GM12878 (cell line): ENCODE measurements at regions not wholly inside any gene's neighbourhood (a gene's known extent, or its start where the extent isn't known, plus 50 kb on each side); places are given as distances from the start of the nearest gene placed in this dataset.

ENCODE experiments used
- ATAC-seq: fragments of 200-7000 bp; cut with Tn5 transposase; 3 replicates; pipeline ENCODE4 v1.9.1; 2020; ENCODE audit warnings: mild to moderate bottlenecking, moderate library complexity
- BruUV-seq: library from RNA; stranded (reverse); fragments of 400-500 nt; replicated peaks from 2 replicates; lab custom pipeline; 2021; lab: Mats Ljungman, UMichigan
- CTCF ChIA-PET: fragments of 300-600 bp; sonication (Branson Sonifier 250); formaldehyde crosslinking; extraction: SDS; loops from one replicate; lab custom pipeline; 2021; ENCODE audit warnings: inconsistent platforms; lab: Yijun Ruan, JAX
- POLR2A ChIA-PET: fragments of 350-600 bp; formaldehyde crosslinking; extraction: SDS; loops from one replicate; lab custom pipeline; 2021; ENCODE audit warnings: inconsistent platforms; lab: Charles Lee
- RAD21 ChIA-PET: fragments of 300-600 bp; sonication (Branson Sonifier 250); formaldehyde crosslinking; loops from one replicate; lab custom pipeline; 2023; ENCODE audit warnings: antibody characterized with exemption; ENCODE audit not compliant: unreplicated experiment; lab: Charles Lee
- SMC1A ChIA-PET: fragments of 300-600 bp; sonication (Branson Sonifier 250); formaldehyde crosslinking; loops from one replicate; lab custom pipeline; 2023; ENCODE audit not compliant: unreplicated experiment, uncharacterized antibody; lab: Charles Lee
- DNase-seq: peaks from one replicate; pipeline ENCODE4 v3.0.0-alpha.2; 2011; ENCODE audit warnings: low read depth, low spot score
- FAIRE-seq: peaks from 3 replicates; lab custom pipeline; 2011; peaks lifted over from hg19 to GRCh38; lab: Jason Lieb, UNC
- H2AFZ ChIP-seq: 2 replicates; pipeline ENCODE4 v1.6.0; 2011; ENCODE audit warnings: low read depth, low read length, control low read depth; ENCODE audit not compliant: control insufficient read depth
- H3K27ac ChIP-seq: 2 replicates; pipeline ENCODE4 v1.5.1; 2011; ENCODE audit warnings: control low read depth; ENCODE audit not compliant: control insufficient read depth, insufficient read depth
- H3K27me3 ChIP-seq, 2 experiments: replicated peaks in 1 of 2; 2 replicates each; pipeline versions ENCODE4 v1.6.0 to v1.6.1; 2011; ENCODE audit warnings: low read length in 1 of 2; ENCODE audit not compliant: control insufficient read depth in 2 of 2, insufficient read depth in 2 of 2
- H3K36me3 ChIP-seq, 2 experiments: 2 replicates each; pipeline ENCODE4 v1.5.1; 2011; ENCODE audit warnings: low read length in 1 of 2; ENCODE audit not compliant: control insufficient read depth in 2 of 2, insufficient read depth in 2 of 2
- H3K4me1 ChIP-seq: 2 replicates; pipeline ENCODE4 v1.6.1; 2011; ENCODE audit warnings: mild to moderate bottlenecking, low read length, moderate library complexity, mixed read lengths; ENCODE audit not compliant: control insufficient read depth, insufficient read depth
- H3K4me2 ChIP-seq: 2 replicates; pipeline ENCODE4 v1.6.0; 2011; ENCODE audit warnings: control low read depth; ENCODE audit not compliant: control insufficient read depth, insufficient read depth
- H3K4me3 ChIP-seq: fragments of 200-600 bp; sonication (generic); 2 replicates; pipeline ENCODE4 v1.5.1; 2016
- H3K79me2 ChIP-seq: 2 replicates; pipeline ENCODE4 v1.6.0; 2011; ENCODE audit warnings: low read length; ENCODE audit not compliant: control insufficient read depth, insufficient read depth
- H3K9ac ChIP-seq: 2 replicates; pipeline ENCODE4 v1.8.0; 2011; ENCODE audit warnings: low read length, control low read depth, mixed read lengths; ENCODE audit not compliant: control insufficient read depth, insufficient read depth
- H3K9me3 ChIP-seq: replicated peaks from 3 replicates; pipeline ENCODE4 v1.5.1; 2011; ENCODE audit warnings: mild to moderate bottlenecking, low read length; ENCODE audit not compliant: control insufficient read depth, insufficient read depth
- H4K20me1 ChIP-seq: 2 replicates; pipeline ENCODE4 v1.6.0; 2011; ENCODE audit not compliant: control insufficient read depth, insufficient read depth
- EED ChIP-seq: sonication (generic); IDR thresholded peaks from 2 replicates; pipeline ENCODE4 v1.6.1; 2016; ENCODE audit warnings: antibody characterized with exemption, low read depth
- FOXK2 ChIP-seq: fragments of 450-650 bp; IDR thresholded peaks from 2 replicates; pipeline ENCODE4 v1.6.1; 2017; ENCODE audit warnings: mild to moderate bottlenecking, moderate library complexity
- MYB ChIP-seq: fragments of 150-350 bp; IDR thresholded peaks from 2 replicates; pipeline ENCODE4 v1.6.1; 2014; ENCODE audit warnings: mild to moderate bottlenecking, low read depth, low read length, borderline replicate concordance
- POLR2AphosphoS5 ChIP-seq: IDR thresholded peaks from 2 replicates; pipeline ENCODE4 v1.6.1; 2011; ENCODE audit warnings: mild to moderate bottlenecking, low read length, inconsistent platforms
- RB1 ChIP-seq: fragments of 450-650 bp; formaldehyde crosslinking; IDR thresholded peaks from 2 replicates; pipeline ENCODE4 v1.6.1; 2017; ENCODE audit warnings: mild to moderate bottlenecking, borderline replicate concordance
- SREBF2 ChIP-seq: IDR thresholded peaks from 2 replicates; pipeline ENCODE4 v1.6.1; 2012; ENCODE audit warnings: mild to moderate bottlenecking, low read length
- SUZ12 ChIP-seq: fragments of 200-600 bp; sonication (generic); IDR thresholded peaks from one replicate; pipeline ENCODE4 v1.6.1; 2018; ENCODE audit warnings: antibody characterized with exemption, mild to moderate bottlenecking; ENCODE audit not compliant: unreplicated experiment
- TCF3 ChIP-seq: IDR thresholded peaks from 2 replicates; pipeline ENCODE4 v1.6.1; 2012; ENCODE audit warnings: low read depth, mild to moderate bottlenecking, low read length, borderline replicate concordance; ENCODE audit not compliant: insufficient read depth
- ZZZ3 ChIP-seq: IDR thresholded peaks from 2 replicates; pipeline ENCODE4 v1.6.1; 2011; ENCODE audit warnings: low read depth; ENCODE audit not compliant: control insufficient read depth, insufficient read length
- WGBS: methylation state at CpG from one replicate; pipeline ENCODE4 v1.1.6; 2016; ENCODE audit warnings: low lambda C conversion rate; ENCODE audit not compliant: insufficient replicate concordance, insufficient coverage; ENCODE audit errors: missing lambda C conversion rate; 5-methylcytosine and 5-hydroxymethylcytosine counted together
- in situ Hi-C: fragments of 300-500 bp; cut with MboI; formaldehyde crosslinking; loops from 9 replicates; pipeline ENCODE4 v1.14.3; 2018; ENCODE audit warnings: mixed read lengths
- intact Hi-C: fragments of 100-400 bp; cut with micrococcal nuclease; formaldehyde crosslinking; loops from one replicate; pipeline ENCODE4 v1.14.2; 2022; ENCODE audit not compliant: unreplicated experiment
- TF ChIP-seq, protein P1 (sequence below): fragments of 450-650 bp; IDR thresholded peaks from 2 replicates; pipeline ENCODE4 v1.6.1; 2016; ENCODE audit warnings: mild to moderate bottlenecking, moderate library complexity, borderline replicate concordance
- TF ChIP-seq, protein P2 (sequence below): fragments of 450-650 bp; IDR thresholded peaks from 2 replicates; pipeline ENCODE4 v1.6.1; 2017; ENCODE audit warnings: antibody characterized with exemption, mild to moderate bottlenecking, moderate library complexity

- in situ Hi-C loops: no loop called here
- H3K79me2 ChIP-seq: no peaks in the 10 kb centered on the region
- no TSS peak for BruUV-seq
- no peaks in the 10 kb centered on the region for H3K4me1 ChIP-seq
- whole genome bisulfite sequencing: 18% methylated on average over 5 of the region's 5 CpGs
- no peaks in the 10 kb centered on the region for H3K9me3 ChIP-seq
- ATAC-seq: no peak
- ChIA-PET SMC1A (interaction anchor here (1.2 kb wide), 1 partner anchor 14 kb away, joined by 6 read pairs; no protein-coding TSS in a partner anchor), CTCF (interaction anchor here (1.1 kb wide), 1 partner anchor 56 kb away, joined by 5 read pairs; no protein-coding TSS in a partner anchor), RAD21 (no interaction called here), POLR2A (no interaction called here)
- H3K4me2 ChIP-seq: no peak overlapping the region
- no peak overlapping the region for H3K9ac ChIP-seq
- DNase-seq: no peak
- no peaks in the 10 kb centered on the region for H4K20me1 ChIP-seq
- H2AFZ ChIP-seq: no peak overlapping the region
- H3K4me3 ChIP-seq: no peak overlapping the region
- H3K27ac ChIP-seq: no peak overlapping the region
- no peaks in the 10 kb centered on the region for H3K36me3 ChIP-seq
- TF ChIP-seq SUZ12: no peak
- TF ChIP-seq, protein P1, sequence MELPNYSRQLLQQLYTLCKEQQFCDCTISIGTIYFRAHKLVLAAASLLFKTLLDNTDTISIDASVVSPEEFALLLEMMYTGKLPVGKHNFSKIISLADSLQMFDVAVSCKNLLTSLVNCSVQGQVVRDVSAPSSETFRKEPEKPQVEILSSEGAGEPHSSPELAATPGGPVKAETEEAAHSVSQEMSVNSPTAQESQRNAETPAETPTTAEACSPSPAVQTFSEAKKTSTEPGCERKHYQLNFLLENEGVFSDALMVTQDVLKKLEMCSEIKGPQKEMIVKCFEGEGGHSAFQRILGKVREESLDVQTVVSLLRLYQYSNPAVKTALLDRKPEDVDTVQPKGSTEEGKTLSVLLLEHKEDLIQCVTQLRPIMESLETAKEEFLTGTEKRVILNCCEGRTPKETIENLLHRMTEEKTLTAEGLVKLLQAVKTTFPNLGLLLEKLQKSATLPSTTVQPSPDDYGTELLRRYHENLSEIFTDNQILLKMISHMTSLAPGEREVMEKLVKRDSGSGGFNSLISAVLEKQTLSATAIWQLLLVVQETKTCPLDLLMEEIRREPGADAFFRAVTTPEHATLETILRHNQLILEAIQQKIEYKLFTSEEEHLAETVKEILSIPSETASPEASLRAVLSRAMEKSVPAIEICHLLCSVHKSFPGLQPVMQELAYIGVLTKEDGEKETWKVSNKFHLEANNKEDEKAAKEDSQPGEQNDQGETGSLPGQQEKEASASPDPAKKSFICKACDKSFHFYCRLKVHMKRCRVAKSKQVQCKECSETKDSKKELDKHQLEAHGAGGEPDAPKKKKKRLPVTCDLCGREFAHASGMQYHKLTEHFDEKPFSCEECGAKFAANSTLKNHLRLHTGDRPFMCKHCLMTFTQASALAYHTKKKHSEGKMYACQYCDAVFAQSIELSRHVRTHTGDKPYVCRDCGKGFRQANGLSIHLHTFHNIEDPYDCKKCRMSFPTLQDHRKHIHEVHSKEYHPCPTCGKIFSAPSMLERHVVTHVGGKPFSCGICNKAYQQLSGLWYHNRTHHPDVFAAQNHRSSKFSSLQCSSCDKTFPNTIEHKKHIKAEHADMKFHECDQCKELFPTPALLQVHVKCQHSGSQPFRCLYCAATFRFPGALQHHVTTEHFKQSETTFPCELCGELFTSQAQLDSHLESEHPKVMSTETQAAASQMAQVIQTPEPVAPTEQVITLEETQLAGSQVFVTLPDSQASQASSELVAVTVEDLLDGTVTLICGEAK: no peak
- TF ChIP-seq TCF3: no peak
- TF ChIP-seq EED: no peak
- TF ChIP-seq RB1: no peak
- TF ChIP-seq SREBF2: no peak
- TF ChIP-seq POLR2AphosphoS5: no peak
- TF ChIP-seq ZZZ3: no peak
- TF ChIP-seq, protein P2, sequence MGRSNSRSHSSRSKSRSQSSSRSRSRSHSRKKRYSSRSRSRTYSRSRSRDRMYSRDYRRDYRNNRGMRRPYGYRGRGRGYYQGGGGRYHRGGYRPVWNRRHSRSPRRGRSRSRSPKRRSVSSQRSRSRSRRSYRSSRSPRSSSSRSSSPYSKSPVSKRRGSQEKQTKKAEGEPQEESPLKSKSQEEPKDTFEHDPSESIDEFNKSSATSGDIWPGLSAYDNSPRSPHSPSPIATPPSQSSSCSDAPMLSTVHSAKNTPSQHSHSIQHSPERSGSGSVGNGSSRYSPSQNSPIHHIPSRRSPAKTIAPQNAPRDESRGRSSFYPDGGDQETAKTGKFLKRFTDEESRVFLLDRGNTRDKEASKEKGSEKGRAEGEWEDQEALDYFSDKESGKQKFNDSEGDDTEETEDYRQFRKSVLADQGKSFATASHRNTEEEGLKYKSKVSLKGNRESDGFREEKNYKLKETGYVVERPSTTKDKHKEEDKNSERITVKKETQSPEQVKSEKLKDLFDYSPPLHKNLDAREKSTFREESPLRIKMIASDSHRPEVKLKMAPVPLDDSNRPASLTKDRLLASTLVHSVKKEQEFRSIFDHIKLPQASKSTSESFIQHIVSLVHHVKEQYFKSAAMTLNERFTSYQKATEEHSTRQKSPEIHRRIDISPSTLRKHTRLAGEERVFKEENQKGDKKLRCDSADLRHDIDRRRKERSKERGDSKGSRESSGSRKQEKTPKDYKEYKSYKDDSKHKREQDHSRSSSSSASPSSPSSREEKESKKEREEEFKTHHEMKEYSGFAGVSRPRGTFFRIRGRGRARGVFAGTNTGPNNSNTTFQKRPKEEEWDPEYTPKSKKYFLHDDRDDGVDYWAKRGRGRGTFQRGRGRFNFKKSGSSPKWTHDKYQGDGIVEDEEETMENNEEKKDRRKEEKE: no peak
- no peak for TF ChIP-seq MYB
- no peak for TF ChIP-seq FOXK2
- no peak for FAIRE-seq
- intact Hi-C loops: no loop called here
- no peaks in the 10 kb centered on the region for H3K27me3 ChIP-seq
Observed at GRCh38 chr2:221255862-221256261, 316.2 kb downstream of the EPHA4 start.
